AG08395 (cell line): ENCODE measurements at regions not wholly inside any gene's neighbourhood (a gene's known extent, or its start where the extent isn't known, plus 50 kb on each side); places are given as distances from the start of the nearest gene placed in this dataset.
"Not testable (repeated sequence)": the region's sequence is repeated elsewhere in the genome, so short reads cannot be mapped to it uniquely, and the experiment has no call there.

Source experiments
- DNase-seq: peaks from one replicate; pipeline ENCODE4 v3.0.0; 2012; ENCODE audit warnings: mixed read lengths, low spot score

DNA sequence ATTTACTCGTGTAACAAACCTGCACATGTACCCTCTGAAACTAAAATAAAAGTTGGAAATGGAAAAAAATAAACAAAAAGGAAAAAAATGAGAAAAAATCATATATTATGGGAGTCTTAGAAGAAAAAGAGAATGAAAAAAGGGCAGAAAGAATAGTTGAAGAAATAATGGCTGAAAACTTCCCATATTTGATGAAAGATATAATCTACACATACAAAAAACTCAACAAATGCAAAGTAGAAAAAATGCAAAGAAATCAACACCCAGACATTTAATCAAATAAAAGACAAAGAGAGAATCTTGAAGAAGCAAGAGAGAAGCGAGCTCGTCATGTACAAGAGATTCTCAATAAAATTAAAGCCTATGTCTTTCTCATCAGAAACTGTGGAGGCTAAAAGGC is 73.8 kb downstream of the SLC25A46 start:
- DNase-seq: no peak

GRCh38 chr5:110815916-110816605 is 77.3 kb downstream of the SLC25A46 start:
- DNase-seq: no peak

DNA sequence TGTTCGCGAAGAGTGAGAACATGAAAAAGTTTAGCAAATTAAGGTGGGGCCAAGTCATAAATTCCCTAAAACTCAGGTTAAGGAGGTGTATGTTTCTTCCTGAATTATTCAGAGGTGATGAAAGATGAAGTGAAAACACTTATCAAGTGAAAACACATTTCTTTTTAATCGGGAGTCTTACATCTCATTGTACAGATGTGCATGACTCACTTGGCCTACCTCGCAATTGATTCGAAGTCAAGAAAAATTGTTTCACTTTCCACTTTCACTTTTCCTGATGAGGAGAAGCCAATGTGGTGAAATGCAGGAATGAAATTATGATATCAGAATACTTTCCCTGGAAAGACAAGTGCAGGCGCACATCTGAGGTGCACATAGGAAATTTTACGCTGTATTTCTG is 78.7 kb downstream of the SLC25A46 start:
- no peak for DNase-seq

GRCh38 chr5:110823571-110823970 is 84.8 kb downstream of the SLC25A46 start:
- DNase-seq: no peak

- DNase-seq: no peak
These were observed 86.2 kb downstream of the SLC25A46 start for GRCh38 chr5:110824936-110825441.

DNA sequence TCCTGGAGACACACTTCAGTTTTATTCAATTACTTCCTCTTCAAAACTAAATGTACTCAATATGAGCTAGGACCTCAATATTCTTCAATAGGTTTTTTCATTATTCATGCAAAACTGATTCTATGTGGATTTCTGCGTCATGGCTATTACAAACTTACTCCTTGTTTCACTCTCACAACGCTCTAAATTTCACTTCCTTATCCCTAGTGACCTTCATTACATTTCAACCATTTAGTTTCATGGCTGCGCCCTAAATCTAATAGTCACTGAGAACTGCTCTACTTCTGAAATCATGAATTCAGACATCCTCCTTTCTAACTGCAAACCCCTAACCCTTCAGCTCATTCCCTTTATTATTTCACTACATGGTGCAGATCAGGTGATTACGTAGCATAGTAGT is 93.9 kb downstream of the SLC25A46 start:
- DNase-seq: no peak

GRCh38 chr5:110834933-110835332 is 96.1 kb downstream of the SLC25A46 start:
- not testable (repeated sequence) for DNase-seq

DNA sequence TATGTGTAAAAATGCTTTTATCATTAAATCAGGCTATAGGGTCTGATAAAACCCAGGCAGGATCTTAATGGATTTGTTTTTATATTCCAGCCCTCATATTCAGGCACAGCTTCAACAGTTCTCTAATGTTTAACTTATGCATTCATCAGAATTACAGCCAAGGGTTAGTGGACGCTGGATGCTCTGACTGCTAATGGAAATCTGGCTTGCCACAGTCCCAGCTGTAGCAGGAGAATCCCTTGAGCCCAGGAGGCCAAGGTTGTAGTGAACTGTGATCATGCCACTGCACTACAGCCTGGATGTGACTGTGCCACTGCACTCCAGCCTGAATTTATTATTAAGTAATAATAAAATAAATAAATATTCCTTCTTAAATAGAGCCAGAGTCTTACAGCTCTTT is 98.0 kb downstream of the SLC25A46 start:
- DNase-seq: no peak

- DNase-seq: not testable (repeated sequence)
These were observed 99.5 kb downstream of the SLC25A46 start for GRCh38 chr5:110838357-110838756.

- no peak for DNase-seq
These were observed 100.2 kb downstream of the SLC25A46 start for GRCh38 chr5:110838961-110839360.

- DNase-seq: no peak
These were observed 101.6 kb downstream of the SLC25A46 start for GRCh38 chr5:110840347-110840960.

GRCh38 chr5:110841137-110841536 is 102.3 kb downstream of the SLC25A46 start:
- DNase-seq: no peak

GRCh38 chr5:110842948-110843347 is 104.1 kb downstream of the SLC25A46 start:
- DNase-seq: no peak

GRCh38 chr5:110844251-110844650 is 105.4 kb downstream of the SLC25A46 start:
- no peak for DNase-seq

DNA sequence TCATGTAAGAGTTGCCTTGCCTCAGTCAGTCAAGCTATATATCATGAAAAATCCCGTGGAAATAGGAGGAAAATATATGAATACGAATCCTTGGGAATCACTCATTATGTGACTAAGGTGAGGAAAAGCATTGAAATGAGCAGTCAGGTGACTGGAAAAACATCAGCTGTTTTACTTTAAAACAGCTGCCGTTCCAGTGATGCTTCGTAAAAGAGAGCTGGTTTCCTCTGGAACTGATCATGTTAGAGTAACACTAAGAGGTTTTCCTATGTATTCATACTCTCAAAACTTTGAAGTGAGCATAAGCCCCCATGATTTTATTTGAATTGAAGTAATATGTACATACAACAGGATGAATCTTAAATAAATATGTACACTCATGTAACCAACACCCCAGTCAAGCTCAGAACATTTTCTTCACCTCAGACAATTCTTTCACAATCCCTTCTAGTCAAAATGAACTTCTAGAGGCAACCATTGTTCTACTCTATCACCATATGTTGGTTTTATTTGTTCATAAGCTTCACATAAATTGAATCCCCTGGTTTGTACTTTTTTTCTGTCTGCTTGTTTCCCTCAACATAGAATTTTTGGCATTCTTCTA is 107.7 kb downstream of the SLC25A46 start:
- no peak for DNase-seq

DNA sequence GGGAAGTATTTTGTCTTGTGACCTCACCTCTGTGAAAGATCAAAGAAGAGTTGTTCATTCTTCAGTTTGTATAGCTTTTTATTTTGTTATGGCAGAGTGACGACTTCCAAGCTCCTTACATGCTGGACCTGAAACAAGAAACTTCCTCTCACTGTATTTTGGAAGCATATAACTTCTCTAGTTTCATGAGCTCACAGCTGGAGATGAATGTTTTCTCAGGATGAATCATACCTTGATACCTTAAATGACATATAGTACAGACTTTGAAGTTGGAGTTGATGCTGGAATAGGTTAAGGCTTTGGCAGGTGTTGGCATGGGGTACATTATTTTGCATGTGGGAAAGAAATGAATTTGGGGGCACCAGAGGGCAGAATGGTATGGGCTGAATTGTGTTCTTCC is 112.5 kb downstream of the SLC25A46 start:
- no peak for DNase-seq

DNA sequence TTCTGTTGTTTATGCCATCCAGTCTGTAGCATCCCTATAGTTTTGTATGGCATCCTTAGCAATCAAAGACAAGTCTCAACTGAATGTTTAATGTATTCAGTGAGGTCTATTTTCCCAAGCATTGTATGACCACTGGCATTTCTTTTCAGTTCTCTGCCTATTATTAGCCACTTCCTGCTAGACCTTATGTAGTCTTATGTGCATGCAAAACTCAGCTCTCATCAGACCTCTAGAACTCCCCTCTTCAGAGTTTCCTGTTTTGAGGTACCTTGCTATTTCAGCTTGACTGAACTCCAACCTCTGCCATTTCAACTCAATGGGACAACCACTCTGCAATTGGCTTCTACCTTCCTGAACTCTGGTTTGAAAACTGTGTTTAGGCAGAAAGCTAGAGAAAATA is 113.2 kb downstream of the SLC25A46 start:
- no peak for DNase-seq

GRCh38 chr5:110852541-110852940 is 113.7 kb downstream of the SLC25A46 start:
- DNase-seq: no peak

GRCh38 chr5:110853267-110853666 is 114.5 kb downstream of the SLC25A46 start:
- no peak for DNase-seq

GRCh38 chr5:110854200-110854599 is 115.4 kb downstream of the SLC25A46 start:
- no peak for DNase-seq

DNA sequence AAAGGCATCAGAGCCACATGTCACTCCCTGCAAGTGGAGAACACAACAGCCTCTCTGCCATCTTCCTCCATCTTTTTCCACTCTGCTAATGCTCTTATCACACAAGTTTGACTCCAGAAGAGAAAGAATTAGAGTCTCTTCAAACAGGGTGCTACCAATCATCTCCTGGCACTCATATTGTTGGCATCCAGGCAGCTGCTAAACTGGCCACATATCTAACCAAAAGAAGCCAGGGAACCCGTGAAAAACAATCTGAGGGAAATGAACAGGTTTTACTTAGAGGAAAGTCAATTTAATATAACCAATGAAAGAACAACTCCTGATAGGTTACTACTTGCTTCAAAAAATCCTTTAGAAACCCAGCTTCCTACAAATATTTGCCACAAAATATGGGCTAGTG is 117.2 kb downstream of the SLC25A46 start:
- no peak for DNase-seq

DNA sequence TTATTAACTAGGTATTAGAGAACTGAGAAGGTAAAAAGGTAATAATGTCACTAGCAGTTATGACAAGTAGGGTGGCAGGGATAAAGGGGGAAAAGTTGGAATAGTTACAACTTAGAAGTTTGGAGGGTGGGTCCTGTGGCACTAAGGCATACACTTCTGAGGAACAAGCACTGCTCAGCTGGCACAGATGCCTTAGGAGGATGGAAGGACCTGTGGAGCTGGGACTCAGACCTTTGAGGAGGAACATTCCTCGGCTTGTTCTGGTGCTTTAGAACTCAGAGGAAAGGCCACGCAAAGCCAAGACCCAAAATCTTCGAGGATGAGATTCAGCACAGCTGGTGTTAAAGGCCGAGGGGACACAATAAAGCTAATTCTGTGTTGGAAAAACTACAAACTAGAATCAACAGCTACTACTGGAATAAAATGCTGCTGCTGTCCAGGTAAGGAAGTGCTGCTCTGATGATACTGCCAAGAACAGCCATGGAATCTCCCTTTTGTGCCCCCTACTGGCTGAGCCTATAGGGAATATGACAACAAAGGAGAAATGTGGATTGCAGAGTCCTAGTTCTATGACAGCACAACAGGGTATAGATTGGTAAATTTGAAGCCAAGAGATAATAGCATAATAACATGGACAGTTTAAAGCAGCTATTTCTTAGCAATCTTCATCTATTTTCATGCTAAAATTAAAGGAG is 126.7 kb downstream of the SLC25A46 start:
- DNase-seq: peak; percentile 9

DNA sequence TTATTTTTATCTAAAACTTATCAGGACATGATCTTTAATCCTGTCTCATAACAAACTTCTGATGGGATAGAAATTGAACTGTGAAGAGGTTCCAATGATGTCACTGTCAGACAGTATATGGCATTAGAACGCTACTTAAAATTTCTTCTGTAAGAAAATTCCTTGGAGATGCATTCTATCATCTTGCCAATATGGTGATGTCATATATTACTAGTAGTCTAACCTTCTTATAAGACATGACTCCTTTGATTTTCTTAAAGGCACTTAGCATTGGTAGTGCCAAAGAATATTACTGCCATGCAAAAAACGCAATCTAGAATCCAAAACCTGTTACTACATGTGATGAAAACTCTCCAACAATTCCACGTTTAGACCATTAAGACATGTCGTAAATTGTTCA is 131.1 kb downstream of the SLC25A46 start:
- DNase-seq: no peak
